ENCODE measurements at regions not wholly inside any gene's neighbourhood (a gene's known extent, or its start where the extent isn't known, plus 50 kb on each side); places are given as distances from the start of the nearest gene placed in this dataset.

- no peak overlapping the region for H3K27ac ChIP-seq
- no peak for TF ChIP-seq CTCF (IDR thresholded peaks at IDR 0.05)
- TF ChIP-seq ZFX (IDR thresholded peaks at IDR 0.05; ENCODE audit: borderline replicate concordance): no peak
Measured at GRCh38 chr15:54854667-54855066, 342.1 kb downstream of the RSL24D1 start.

GRCh38 chr15:54850101-54850500, 346.6 kb downstream of the RSL24D1 start:
- TF ChIP-seq ZFX (IDR thresholded peaks at IDR 0.05; ENCODE audit: borderline replicate concordance) (no peak), CTCF (IDR thresholded peaks at IDR 0.05) (no peak)
- no peak overlapping the region for H3K27ac ChIP-seq

GRCh38 chr15:54843006-54843405, 353.7 kb downstream of the RSL24D1 start:
- no peak overlapping the region for H3K27ac ChIP-seq
- no peak for TF ChIP-seq CTCF (IDR thresholded peaks at IDR 0.05)
- TF ChIP-seq ZFX (IDR thresholded peaks at IDR 0.05; ENCODE audit: borderline replicate concordance): no peak

- TF ChIP-seq ZFX (IDR thresholded peaks at IDR 0.05; ENCODE audit: borderline replicate concordance): no peak
- no peak for TF ChIP-seq CTCF (IDR thresholded peaks at IDR 0.05)
- no peak overlapping the region for H3K27ac ChIP-seq
Measured at GRCh38 chr15:54841701-54842305, 354.9 kb downstream of the RSL24D1 start.

GRCh38 chr15:54840621-54841398, 355.9 kb downstream of the RSL24D1 start:
- no peak overlapping the region for H3K27ac ChIP-seq
- TF ChIP-seq CTCF (IDR thresholded peaks at IDR 0.05): no peak
- no peak for TF ChIP-seq ZFX (IDR thresholded peaks at IDR 0.05; ENCODE audit: borderline replicate concordance)

GRCh38 chr15:54839379-54839778, 357.4 kb downstream of the RSL24D1 start:
- TF ChIP-seq ZFX (IDR thresholded peaks at IDR 0.05; ENCODE audit: borderline replicate concordance) (no peak), CTCF (IDR thresholded peaks at IDR 0.05) (no peak)
- no peak overlapping the region for H3K27ac ChIP-seq
